Inflammatory macrophage treated with lipopolysaccharide for 1 hour (primary cell): ENCODE measurements at regions not wholly inside any gene's neighbourhood (a gene's known extent, or its start where the extent isn't known, plus 50 kb on each side); places are given as distances from the start of the nearest gene placed in this dataset.
"Not testable (repeated sequence)": the region's sequence is repeated elsewhere in the genome, so short reads cannot be mapped to it uniquely, and the experiment has no call there.

Experiments used
- DNase-seq, 2 donors: peaks; one replicate each; pipeline ENCODE4 v3.0.0-alpha.2; 2020 to 2022

DNA sequence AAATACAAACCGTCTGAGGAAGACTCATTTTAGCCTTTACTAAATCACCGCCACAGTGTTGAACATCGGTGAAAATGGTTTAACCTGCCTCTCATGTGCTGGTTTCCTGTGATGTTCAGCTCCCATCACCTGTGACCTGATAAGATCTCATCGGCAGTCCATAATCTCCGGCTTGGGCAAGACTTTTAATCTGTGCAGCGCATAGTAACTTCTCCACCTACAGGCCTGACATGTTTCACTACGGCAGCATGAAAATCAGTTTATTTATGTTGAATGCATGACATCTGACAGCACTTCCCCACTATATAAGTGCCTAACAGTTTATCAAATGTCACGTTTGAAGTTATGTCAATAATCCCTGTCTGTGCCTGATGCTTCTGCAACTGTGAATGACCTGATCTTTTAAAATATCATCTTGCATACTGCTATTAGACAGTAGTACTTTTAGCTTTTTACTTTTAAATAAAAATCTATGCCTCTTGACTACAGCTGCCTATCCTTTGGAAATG, 1919.8 kb upstream of the AGA start:
- DNase-seq: no peak

DNA sequence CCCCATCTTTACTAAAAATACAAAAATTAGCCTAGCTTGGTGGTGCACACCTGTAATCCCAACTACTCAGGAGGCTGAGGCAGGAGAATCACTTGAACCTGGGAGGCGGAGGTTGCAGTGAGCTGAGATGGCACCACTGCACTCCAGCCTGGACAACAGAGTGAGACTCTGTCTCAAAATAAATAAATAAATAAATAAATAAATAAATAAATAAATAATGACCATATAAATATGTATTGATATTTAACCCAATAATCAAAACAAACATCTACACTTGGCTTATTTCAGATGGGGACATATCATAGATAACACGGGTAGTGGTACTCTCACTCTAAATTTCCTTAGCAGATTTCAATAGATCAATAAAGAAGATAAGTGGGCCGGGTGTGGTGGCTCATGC, 1923.7 kb upstream of the AGA start:
- not testable (repeated sequence) for DNase-seq

DNA sequence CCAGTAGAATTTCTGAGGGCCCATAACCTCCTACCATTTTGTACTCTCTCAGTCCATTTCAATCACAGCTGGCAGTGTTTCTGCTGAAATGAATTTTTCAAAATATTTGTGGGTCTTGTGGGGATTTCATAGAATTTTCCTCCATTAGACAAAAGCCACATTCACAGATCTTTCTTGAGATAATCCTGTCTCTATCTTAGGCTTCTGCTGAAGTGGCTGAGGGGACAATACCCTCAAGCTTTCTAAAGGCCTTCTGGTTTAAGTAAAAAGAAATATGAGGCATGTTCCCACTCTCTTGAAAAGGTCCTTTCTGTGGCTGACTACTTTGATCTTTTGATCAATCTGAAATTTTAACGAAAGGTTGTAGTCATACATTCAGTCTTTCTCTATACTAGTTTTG, 1930.0 kb upstream of the AGA start:
- DNase-seq: no peak

GRCh38 chr4:179372746-179373145, 1930.5 kb upstream of the AGA start:
- no peak for DNase-seq

DNA sequence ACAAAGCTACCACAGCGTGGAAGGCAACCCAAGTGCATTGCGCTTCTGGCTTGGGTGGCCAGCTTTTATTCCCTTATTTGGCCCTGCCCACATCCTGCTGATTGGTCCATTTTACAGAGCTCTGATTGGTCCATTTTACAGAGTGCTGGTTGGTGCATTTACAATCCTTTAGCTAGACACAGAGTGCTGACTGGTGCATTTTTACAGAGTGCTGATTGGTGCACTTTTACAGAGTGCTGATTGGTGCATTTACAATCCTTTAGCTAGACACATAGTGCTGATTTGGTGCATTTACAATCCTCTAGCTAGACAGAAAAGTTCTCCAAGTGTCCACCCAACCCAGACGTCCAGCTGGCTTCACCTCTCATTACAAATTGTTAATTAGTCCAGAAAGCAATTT, 1936.6 kb upstream of the AGA start:
- DNase-seq: not testable (repeated sequence)

DNA sequence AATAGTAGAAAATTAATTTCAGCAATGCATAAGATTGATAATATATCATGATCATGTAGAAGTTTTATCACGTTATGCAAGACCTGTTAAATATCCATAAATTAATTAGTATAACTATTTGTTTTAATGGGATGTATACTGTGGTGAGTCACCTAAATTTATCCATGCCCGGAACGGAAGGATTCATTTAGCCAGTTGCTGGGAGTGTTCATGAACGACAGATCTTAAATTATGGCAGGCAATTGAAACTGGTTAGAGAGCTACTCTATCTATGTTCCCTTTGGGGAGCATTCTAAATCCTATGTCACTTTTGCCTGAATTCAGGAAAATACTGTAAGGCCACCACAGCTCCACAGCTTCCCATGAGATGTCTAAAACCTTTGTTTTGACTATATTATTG, 1950.5 kb upstream of the AGA start:
- no peak for DNase-seq

GRCh38 chr4:179398414-179398813, 1956.2 kb upstream of the AGA start:
- DNase-seq: peak; percentile 7 to 52

- no peak for DNase-seq
These were observed 1957.0 kb upstream of the AGA start for GRCh38 chr4:179399054-179399782.

DNA sequence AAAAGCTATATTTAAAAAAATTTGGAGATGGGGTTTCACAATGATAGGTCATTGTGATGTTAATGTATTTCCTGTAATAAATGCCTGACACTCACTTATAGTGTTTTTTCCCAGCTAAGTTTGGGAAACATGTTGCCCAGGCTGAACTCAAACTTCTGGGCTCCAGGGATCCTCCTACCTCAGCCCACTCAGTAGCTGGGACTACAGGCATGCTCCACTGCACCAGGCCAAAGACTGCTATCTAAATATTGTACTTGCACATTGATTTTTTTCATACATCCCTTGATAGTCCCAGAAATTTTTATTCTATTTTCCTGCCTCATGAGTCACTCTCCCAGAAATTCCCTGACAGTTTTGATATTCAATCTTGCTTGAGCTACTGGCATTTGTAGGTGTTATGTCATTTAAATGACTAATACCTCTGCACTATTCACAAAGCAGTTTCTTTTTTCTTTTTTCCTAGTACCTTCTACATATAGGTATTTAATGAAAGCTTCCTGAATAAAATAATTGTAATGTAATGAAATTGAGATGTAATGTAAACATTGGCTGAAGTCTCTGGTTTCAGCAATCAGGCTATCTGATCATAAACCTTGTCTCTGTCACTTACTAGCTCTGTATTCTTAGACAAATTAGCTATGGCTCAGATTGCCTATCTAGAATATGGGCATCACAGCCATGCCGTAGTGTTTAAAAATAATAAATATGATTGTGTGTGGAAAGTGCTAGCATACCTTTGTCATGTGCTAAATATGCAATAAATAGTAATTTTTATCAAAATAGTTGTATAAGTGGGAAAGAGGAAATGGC, 1973.0 kb upstream of the AGA start:
- DNase-seq: no peak

GRCh38 chr4:179415847-179416223, 1973.6 kb upstream of the AGA start:
- no peak for DNase-seq

DNA sequence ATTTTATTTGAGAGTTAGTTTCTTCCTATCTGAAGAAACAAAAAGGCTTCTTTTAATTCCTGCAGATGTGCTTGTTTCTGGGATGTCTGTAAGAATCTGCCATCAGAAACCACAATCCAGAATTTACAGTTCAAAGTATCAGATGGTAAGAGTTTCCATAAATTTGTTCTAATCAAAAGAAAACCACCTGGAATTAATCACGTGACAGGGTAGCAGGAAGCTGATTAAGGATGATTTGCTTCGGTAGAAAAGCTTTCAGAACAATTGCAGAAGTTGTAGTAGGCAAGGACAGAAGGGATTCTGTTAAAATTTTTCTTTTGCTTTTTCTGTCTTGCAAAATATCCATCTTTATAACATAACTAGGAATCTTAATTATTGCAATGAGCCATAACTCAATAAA, 1975.1 kb upstream of the AGA start:
- no peak for DNase-seq

- no peak for DNase-seq
These were observed 1995.7 kb upstream of the AGA start for GRCh38 chr4:179437962-179438361.

GRCh38 chr4:179441596-179441995, 1999.4 kb upstream of the AGA start:
- no peak for DNase-seq

- DNase-seq: no peak
These were observed 2005.1 kb upstream of the AGA start for GRCh38 chr4:179447308-179447707.

GRCh38 chr4:179465131-179465797, 2023.0 kb upstream of the AGA start:
- DNase-seq: no peak

GRCh38 chr4:179467878-179468277, 2025.6 kb upstream of the AGA start:
- no peak for DNase-seq

DNA sequence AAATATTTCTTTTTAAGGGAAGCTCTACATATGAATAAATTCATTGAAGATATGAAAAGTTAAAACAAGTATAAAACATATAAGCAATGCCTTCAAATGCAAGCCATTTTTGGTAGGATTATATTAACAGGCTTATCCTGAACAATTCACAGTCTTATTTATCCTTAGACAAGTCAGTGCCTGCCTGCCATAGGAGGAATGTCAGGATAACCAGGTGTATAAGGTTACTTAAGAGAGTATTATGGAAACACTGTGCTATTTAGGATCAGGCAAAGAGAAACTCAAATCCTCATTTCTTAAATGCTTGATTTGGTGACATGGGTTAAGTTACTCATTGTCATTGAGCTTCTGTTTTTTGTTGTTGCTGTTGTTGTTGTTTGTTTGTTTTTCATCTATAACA, 2029.9 kb upstream of the AGA start:
- no peak for DNase-seq

DNA sequence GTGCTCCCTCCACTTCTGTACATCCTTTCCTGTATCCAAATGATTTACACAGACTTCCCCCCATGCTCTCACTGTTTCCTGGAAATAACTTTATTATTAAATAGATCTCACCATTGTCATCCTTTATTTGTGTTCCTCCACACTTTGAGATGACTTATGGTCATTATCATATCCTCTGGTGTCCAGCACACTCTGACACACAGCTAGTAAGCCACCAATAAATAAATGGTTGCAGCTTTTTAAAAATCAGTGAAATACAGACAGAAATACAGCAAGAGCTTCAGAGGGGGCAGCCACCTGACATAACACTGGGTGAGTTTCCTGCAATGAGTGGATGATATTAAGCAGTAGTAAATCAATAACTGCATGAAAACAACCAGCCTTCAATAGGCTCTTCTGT, 2036.4 kb upstream of the AGA start:
- DNase-seq: no peak

- no peak for DNase-seq
These were observed 2043.5 kb upstream of the AGA start for GRCh38 chr4:179485781-179486180.

DNA sequence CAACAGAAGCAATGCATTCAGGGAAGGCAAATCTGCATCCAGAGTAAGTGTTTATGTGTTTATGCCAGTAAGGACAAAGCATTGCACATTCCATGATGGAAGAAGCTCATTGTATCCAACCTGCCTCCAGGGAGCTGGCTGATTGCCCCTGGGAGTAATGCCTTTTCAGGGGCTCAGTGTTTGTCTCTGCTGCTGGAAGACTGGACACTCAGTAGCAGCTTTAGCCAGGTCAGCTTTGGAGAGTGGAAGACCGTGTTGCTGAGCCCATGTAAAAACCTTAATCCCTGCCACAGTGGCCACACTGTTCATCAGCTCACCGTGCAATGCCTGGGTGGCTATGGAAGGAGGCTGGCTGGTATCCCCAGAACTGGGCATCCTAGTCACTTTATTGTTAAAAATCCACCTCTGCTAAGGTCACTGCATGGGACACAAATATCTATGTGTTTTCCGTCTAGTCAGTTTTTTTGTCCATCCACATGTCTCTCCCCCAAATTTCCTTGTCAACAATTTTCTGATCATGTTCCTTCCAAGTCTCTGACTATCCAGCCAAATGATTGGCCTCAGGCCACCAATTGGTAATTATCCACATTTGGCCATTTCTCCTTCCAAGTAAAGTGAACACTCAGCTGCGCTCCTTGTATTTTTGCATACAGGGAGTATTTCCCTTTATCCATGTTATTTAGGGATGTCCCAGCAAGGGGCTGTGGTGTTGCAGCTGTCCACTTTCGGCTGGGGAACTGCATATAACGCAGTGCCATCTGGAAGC, 2044.5 kb upstream of the AGA start:
- DNase-seq: no peak

GRCh38 chr4:179492260-179493080, 2050.2 kb upstream of the AGA start:
- no peak for DNase-seq

DNA sequence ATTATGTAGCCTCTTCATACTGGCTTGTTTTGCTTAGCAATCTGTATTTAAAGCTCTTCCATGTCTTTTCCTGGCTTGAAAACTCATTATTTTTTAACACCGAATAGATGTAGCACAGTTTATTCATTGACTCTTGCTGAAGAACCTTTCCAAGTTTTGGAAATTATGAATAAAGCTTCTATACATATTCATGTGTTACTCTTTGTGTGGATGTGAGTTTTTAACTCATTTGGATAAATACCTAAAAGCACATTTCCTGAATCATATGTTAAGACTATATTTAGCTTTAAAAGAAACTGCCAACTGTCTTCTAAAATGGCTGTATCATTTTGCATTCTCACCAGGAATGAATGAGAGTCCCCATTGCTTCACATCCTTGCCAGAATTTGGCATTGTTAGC, 2061.7 kb upstream of the AGA start:
- no peak for DNase-seq
